ENCODE measurements at regions not wholly inside any gene's neighbourhood (a gene's known extent, or its start where the extent isn't known, plus 50 kb on each side); places are given as distances from the start of the nearest gene placed in this dataset.
A peak's percentile ranks its signal among the peaks of the same experiment; 100 is the strongest.

DNA sequence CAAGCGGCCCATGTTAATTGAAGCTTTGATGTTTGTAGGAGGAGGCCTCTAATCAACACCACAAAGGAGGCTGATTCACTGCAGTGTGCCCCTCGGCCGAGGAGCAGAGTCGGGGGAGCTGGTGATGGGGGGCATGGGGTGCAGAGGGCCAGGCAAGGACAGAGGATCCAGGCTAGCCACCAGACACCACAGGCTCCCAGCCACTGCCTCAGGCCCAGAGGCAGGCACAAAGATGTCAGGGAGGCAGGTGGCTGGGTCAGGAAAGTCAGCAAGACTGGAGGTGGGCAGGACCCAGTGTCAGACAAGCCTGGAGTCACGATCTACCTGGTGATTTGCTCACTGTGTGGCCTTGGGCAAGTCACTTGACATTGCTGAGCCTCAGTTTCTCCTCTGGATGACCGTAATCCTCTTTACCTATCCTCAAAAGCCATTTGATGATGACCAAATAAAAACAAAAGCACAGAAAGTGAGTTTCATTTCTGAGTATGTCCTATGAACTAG, 121.0 kb downstream of the BUD13 start:
- H3K27me3 Mint-ChIP-seq (ENCODE audit: insufficient read depth, low read depth, poor library complexity): peaks cover 1% of the 10 kb centered on the region
- no peaks in the 10 kb centered on the region for H4K20me1 ChIP-seq (replicated peaks; ENCODE audit: insufficient read depth)

More for the DNA sequence above, 121.0 kb downstream of the BUD13 start:
- H3K4me3 Mint-ChIP-seq: no peak overlapping the region
- no peak for TF ChIP-seq NANOG (IDR thresholded peaks at IDR 0.05; ENCODE audit: borderline replicate concordance)
- no peak for TF ChIP-seq CREB1 (CRISPR knock-in tag; IDR thresholded peaks at IDR 0.05; ENCODE audit: low read depth)
- no peak for TF ChIP-seq EZH2 (IDR thresholded peaks at IDR 0.05; ENCODE audit: low read depth, unreplicated experiment)
- TF ChIP-seq, protein P1, sequence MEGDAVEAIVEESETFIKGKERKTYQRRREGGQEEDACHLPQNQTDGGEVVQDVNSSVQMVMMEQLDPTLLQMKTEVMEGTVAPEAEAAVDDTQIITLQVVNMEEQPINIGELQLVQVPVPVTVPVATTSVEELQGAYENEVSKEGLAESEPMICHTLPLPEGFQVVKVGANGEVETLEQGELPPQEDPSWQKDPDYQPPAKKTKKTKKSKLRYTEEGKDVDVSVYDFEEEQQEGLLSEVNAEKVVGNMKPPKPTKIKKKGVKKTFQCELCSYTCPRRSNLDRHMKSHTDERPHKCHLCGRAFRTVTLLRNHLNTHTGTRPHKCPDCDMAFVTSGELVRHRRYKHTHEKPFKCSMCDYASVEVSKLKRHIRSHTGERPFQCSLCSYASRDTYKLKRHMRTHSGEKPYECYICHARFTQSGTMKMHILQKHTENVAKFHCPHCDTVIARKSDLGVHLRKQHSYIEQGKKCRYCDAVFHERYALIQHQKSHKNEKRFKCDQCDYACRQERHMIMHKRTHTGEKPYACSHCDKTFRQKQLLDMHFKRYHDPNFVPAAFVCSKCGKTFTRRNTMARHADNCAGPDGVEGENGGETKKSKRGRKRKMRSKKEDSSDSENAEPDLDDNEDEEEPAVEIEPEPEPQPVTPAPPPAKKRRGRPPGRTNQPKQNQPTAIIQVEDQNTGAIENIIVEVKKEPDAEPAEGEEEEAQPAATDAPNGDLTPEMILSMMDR (conservative IDR thresholded peaks at IDR 0.05; ENCODE audit: low read depth in 2 of 2): no peak
- TF ChIP-seq EZH2phosphoT487 (IDR thresholded peaks at IDR 0.05; ENCODE audit: unreplicated experiment): no peak
- no peak for TF ChIP-seq ZNF114 (CRISPR knock-in tag; IDR thresholded peaks at IDR 0.05)
- TF ChIP-seq, protein P2, sequence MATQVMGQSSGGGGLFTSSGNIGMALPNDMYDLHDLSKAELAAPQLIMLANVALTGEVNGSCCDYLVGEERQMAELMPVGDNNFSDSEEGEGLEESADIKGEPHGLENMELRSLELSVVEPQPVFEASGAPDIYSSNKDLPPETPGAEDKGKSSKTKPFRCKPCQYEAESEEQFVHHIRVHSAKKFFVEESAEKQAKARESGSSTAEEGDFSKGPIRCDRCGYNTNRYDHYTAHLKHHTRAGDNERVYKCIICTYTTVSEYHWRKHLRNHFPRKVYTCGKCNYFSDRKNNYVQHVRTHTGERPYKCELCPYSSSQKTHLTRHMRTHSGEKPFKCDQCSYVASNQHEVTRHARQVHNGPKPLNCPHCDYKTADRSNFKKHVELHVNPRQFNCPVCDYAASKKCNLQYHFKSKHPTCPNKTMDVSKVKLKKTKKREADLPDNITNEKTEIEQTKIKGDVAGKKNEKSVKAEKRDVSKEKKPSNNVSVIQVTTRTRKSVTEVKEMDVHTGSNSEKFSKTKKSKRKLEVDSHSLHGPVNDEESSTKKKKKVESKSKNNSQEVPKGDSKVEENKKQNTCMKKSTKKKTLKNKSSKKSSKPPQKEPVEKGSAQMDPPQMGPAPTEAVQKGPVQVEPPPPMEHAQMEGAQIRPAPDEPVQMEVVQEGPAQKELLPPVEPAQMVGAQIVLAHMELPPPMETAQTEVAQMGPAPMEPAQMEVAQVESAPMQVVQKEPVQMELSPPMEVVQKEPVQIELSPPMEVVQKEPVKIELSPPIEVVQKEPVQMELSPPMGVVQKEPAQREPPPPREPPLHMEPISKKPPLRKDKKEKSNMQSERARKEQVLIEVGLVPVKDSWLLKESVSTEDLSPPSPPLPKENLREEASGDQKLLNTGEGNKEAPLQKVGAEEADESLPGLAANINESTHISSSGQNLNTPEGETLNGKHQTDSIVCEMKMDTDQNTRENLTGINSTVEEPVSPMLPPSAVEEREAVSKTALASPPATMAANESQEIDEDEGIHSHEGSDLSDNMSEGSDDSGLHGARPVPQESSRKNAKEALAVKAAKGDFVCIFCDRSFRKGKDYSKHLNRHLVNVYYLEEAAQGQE (IDR thresholded peaks at IDR 0.05; ENCODE audit: unreplicated experiment): no peak
- TF ChIP-seq, protein P3, sequence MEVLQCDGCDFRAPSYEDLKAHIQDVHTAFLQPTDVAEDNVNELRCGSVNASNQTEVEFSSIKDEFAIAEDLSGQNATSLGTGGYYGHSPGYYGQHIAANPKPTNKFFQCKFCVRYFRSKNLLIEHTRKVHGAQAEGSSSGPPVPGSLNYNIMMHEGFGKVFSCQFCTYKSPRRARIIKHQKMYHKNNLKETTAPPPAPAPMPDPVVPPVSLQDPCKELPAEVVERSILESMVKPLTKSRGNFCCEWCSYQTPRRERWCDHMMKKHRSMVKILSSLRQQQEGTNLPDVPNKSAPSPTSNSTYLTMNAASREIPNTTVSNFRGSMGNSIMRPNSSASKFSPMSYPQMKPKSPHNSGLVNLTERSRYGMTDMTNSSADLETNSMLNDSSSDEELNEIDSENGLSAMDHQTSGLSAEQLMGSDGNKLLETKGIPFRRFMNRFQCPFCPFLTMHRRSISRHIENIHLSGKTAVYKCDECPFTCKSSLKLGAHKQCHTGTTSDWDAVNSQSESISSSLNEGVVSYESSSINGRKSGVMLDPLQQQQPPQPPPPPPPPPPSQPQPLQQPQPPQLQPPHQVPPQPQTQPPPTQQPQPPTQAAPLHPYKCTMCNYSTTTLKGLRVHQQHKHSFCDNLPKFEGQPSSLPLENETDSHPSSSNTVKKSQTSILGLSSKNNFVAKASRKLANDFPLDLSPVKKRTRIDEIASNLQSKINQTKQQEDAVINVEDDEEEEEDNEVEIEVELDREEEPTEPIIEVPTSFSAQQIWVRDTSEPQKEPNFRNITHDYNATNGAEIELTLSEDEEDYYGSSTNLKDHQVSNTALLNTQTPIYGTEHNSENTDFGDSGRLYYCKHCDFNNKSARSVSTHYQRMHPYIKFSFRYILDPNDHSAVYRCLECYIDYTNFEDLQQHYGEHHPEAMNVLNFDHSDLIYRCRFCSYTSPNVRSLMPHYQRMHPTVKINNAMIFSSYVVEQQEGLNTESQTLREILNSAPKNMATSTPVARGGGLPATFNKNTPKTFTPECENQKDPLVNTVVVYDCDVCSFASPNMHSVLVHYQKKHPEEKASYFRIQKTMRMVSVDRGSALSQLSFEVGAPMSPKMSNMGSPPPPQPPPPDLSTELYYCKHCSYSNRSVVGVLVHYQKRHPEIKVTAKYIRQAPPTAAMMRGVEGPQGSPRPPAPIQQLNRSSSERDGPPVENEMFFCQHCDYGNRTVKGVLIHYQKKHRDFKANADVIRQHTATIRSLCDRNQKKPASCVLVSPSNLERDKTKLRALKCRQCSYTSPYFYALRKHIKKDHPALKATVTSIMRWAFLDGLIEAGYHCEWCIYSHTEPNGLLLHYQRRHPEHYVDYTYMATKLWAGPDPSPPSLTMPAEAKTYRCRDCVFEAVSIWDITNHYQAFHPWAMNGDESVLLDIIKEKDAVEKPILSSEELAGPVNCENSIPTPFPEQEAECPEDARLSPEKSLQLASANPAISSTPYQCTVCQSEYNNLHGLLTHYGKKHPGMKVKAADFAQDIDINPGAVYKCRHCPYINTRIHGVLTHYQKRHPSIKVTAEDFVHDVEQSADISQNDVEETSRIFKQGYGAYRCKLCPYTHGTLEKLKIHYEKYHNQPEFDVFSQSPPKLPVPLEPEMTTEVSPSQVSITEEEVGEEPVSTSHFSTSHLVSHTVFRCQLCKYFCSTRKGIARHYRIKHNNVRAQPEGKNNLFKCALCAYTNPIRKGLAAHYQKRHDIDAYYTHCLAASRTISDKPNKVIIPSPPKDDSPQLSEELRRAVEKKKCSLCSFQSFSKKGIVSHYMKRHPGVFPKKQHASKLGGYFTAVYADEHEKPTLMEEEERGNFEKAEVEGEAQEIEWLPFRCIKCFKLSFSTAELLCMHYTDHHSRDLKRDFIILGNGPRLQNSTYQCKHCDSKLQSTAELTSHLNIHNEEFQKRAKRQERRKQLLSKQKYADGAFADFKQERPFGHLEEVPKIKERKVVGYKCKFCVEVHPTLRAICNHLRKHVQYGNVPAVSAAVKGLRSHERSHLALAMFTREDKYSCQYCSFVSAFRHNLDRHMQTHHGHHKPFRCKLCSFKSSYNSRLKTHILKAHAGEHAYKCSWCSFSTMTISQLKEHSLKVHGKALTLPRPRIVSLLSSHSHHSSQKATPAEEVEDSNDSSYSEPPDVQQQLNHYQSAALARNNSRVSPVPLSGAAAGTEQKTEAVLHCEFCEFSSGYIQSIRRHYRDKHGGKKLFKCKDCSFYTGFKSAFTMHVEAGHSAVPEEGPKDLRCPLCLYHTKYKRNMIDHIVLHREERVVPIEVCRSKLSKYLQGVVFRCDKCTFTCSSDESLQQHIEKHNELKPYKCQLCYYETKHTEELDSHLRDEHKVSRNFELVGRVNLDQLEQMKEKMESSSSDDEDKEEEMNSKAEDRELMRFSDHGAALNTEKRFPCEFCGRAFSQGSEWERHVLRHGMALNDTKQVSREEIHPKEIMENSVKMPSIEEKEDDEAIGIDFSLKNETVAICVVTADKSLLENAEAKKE (CRISPR knock-in tag; IDR thresholded peaks at IDR 0.05): no peak
- no peak for TF ChIP-seq STAT1 (IDR thresholded peaks at IDR 0.05; ENCODE audit: unreplicated experiment)
- TF ChIP-seq POLR2AphosphoS5 (IDR thresholded peaks at IDR 0.05; ENCODE audit: low read depth): no peak
- no peak for TF ChIP-seq JUNB (IDR thresholded peaks at IDR 0.05; ENCODE audit: unreplicated experiment)
- TF ChIP-seq, protein P4, sequence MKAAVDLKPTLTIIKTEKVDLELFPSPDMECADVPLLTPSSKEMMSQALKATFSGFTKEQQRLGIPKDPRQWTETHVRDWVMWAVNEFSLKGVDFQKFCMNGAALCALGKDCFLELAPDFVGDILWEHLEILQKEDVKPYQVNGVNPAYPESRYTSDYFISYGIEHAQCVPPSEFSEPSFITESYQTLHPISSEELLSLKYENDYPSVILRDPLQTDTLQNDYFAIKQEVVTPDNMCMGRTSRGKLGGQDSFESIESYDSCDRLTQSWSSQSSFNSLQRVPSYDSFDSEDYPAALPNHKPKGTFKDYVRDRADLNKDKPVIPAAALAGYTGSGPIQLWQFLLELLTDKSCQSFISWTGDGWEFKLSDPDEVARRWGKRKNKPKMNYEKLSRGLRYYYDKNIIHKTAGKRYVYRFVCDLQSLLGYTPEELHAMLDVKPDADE (IDR thresholded peaks at IDR 0.05): no peak
- no peak for TF ChIP-seq ZNF331 (CRISPR knock-in tag; IDR thresholded peaks at IDR 0.05; ENCODE audit: low read depth)
- Histone ChIP-seq H3F3A (replicated peaks; ENCODE audit: low read depth) (no peaks in the 10 kb centered on the region), H3K79me2 (replicated peaks; ENCODE audit: insufficient read depth) (no peaks in the 10 kb centered on the region), H3K36me3 (ENCODE audit: insufficient read depth) (no peaks in the 10 kb centered on the region), H3K4me1 (ENCODE audit: insufficient read depth) (peaks cover 13% of the 10 kb centered on the region), H3K9me2 (ENCODE audit: insufficient read depth) (0 out of 2 replicates have a peak, but pooled peaks cover 3% of the 10 kb centered on the region), H3K4me3 (no peak overlapping the region), H2AFZ (no peak overlapping the region), H3K4me2 (peak overlapping the region; percentile 55), H3K27ac (ENCODE audit: low read depth) (no peak overlapping the region), H3K27me3 (ENCODE audit: insufficient read depth) (no peaks in the 10 kb centered on the region)
- H3K36me3 Mint-ChIP-seq (ENCODE audit: low read depth): peaks cover 16% of the 10 kb centered on the region
- peaks cover 11% of the 10 kb centered on the region; the same call in 2 of the 3 replicates for H3K9me3 Mint-ChIP-seq
- H3K27ac Mint-ChIP-seq: no peak overlapping the region
- ATAC-seq (peak; percentile 63), DNase-seq (ENCODE audit: low spot score) (no peak)
- H3K4me1 Mint-ChIP-seq: peaks cover 25% of the 10 kb centered on the region
